ENCODE measurements at regions not wholly inside any gene's neighbourhood (a gene's known extent, or its start where the extent isn't known, plus 50 kb on each side); places are given as distances from the start of the nearest gene placed in this dataset.
"Not testable (repeated sequence)": the region's sequence is repeated elsewhere in the genome, so short reads cannot be mapped to it uniquely, and the experiment has no call there.

GRCh38 chr4:125651707-125652357 is 337.1 kb downstream of the FAT4 start:
- intact Hi-C loops (cut with micrococcal nuclease); DNase-seq; ATAC-seq: not testable (repeated sequence)

GRCh38 chr4:125658773-125659172 is 344.0 kb downstream of the FAT4 start:
- DNase-seq (no peak), ATAC-seq (no peak)
- intact Hi-C loops (cut with micrococcal nuclease): no loop called here

DNA sequence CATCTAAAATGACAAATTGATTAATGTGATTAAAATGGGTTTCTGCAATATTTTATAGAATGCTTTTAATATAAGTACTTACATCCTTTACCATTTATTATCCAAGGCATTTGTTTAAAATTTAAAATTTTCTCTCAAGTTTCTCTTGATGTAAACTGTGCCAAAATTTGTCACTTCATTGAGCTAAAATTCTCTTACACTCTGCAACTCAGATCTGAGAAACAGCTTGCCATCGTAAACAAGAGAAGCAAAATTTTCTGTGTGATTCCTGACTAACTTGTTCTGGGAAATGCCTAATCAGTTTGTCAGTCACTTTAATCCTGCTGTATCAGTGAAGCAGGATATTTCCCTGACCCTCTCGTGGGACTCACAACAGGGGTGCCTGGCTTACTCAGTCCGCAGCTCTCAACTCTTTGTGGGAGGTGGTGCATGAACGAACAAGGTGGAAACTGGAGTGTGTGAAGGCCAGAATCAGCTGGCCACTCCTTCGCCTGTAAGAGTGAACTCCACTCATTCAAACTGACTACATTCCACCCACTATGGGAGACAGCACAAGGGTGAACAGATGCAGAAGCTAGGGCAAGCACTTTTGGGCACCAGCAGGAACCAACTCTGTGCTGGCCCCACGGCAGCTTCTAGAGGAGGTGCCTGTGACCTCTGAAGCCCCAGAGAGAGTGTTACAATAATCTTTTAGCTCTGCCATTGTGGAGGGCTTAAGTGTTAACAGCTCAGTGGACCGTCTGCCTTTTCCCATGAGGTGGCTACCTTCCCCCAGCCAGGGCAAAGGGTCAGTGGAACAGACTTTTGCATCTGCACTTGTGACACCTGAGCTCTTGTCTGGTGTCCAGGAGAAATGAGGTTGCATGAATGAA is 349.4 kb downstream of the FAT4 start:
- intact Hi-C loops (cut with micrococcal nuclease): no loop called here
- ATAC-seq (no peak), DNase-seq (no peak)

GRCh38 chr4:125666635-125667034 is 351.9 kb downstream of the FAT4 start:
- intact Hi-C loops (cut with micrococcal nuclease): no loop called here
- ATAC-seq: no peak

DNA sequence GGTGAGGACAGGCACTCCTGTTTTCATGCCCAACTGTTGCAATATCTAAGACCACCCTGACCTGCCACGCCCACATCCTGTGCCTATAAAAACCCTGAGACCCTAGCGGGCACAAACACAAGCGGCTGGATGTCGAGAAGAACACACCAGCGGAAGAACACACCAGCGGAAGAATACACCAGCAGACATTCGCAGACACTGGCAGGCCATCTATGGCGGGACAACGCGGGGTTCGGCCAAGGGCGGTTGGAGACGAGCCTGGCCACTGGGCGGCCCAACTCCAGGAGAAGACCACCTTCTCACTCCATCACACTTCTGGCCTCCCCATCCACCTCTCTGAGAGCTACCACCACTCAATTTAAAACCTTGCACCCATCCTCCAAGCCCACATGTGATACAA is 361.4 kb downstream of the FAT4 start:
- intact Hi-C loops (cut with micrococcal nuclease): no loop called here
- ATAC-seq (no peak), DNase-seq (no peak)

More at GRCh38 chr4:125666635-125667034, 351.9 kb downstream of the FAT4 start:
- no peak for DNase-seq

DNA sequence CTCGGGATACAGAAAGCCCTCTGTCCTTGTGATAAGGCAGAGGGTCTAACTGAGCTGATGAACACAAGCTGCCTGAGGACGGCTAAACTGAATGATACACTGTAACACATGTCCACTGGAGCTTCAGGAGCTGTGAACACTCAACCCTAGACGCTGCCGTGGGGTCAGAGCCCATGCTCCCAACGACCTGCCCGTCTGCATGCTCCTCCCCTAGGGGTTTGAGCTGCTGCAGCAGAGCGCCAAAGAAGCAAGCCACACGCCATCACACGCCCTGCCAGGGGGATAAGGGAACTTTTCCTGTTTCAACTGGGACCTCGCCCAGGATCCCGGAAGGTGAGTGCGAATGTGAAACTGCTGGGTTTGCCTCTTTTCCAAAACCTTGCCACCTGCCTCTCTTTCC is 361.8 kb downstream of the FAT4 start:
- no peak for ATAC-seq
- no peak for DNase-seq
- intact Hi-C loops (cut with micrococcal nuclease): no loop called here

- intact Hi-C loops (cut with micrococcal nuclease): no loop called here
- no peak for DNase-seq
- no peak for ATAC-seq
Observed at GRCh38 chr4:125677665-125678307, 363.0 kb downstream of the FAT4 start.

- no peak for ATAC-seq
Observed at GRCh38 chr4:125679989-125680388, 365.2 kb downstream of the FAT4 start.

DNA sequence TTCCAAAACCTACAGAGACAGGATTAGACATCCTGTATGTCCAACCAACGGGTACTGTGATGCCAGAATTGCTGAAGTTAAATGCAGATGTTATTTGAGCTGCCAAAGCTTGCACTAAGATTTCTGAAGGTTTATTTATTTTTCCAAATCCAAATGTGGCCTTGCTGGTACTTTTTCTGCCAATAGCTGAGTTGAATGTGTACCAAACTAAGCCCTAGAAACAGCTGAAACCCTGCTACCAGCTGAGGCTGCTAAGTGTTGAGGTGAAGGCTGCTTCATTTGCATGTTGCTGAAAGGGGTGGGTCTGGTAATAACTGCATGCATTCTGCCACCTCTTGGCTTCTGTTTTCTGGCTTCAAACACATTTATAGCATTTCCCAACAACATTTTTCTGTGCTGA is 366.5 kb downstream of the FAT4 start:
- intact Hi-C loops (cut with micrococcal nuclease): no loop called here
- ATAC-seq: no peak

More at GRCh38 chr4:125679989-125680388, 365.2 kb downstream of the FAT4 start:
- intact Hi-C loops (cut with micrococcal nuclease): no loop called here
- no peak for DNase-seq

DNA sequence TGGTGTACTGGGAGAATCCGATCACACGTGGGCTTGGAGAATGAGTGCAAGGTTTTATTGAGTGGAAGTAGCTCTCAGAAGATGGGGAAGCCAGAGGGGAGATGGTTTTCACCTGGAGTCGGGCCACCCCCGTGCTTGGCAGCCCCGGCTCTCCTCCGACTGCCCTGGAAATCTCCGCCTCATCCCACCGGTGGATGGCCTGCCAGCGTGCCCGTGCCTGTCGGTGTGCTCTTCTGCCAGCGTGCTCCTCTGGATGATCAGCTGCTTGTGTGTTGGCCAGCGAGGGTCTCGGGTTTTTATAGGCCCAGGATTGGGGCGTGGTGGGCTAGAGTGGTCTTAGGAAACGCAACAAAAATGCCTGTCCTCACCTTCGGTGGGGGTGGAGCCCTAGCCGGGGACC is 368.0 kb downstream of the FAT4 start:
- no peak for DNase-seq
- intact Hi-C loops (cut with micrococcal nuclease): no loop called here
- no peak for ATAC-seq

More for the DNA sequence above, 366.5 kb downstream of the FAT4 start:
- DNase-seq: no peak

GRCh38 chr4:125688841-125689240 is 374.1 kb downstream of the FAT4 start:
- intact Hi-C loops (cut with micrococcal nuclease): no loop called here
- DNase-seq (no peak), ATAC-seq (no peak)

DNA sequence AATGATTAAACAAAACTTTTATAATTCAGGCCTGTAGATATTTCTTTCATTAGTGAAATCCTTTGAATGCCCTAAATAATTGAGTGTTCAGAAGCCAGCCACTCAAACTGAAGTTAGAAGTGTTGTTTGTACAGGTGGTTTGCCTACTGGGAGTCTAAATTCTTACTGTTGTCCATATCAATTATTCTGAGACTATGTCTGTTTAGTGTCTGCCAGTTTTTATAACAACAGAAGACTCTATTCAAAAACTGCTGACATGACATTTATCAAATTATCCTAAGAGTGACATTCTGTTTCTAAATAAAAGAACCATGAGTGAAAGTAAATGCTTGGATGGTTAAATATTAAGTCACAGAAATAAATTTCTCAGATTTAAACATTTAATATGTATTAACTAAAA is 375.1 kb downstream of the FAT4 start:
- DNase-seq: no peak
- no peak for ATAC-seq
- intact Hi-C loops (cut with micrococcal nuclease): no loop called here

GRCh38 chr4:125693228-125693627 is 378.5 kb downstream of the FAT4 start:
- DNase-seq (no peak), ATAC-seq (no peak)
- intact Hi-C loops (cut with micrococcal nuclease): no loop called here

- intact Hi-C loops (cut with micrococcal nuclease): no loop called here
- DNase-seq: no peak
- no peak for ATAC-seq
Observed at GRCh38 chr4:125702406-125702805, 387.7 kb downstream of the FAT4 start.

- ATAC-seq (no peak), DNase-seq (no peak)
- intact Hi-C loops (cut with micrococcal nuclease): no loop called here
Observed at GRCh38 chr4:125703443-125703842, 388.7 kb downstream of the FAT4 start.

DNA sequence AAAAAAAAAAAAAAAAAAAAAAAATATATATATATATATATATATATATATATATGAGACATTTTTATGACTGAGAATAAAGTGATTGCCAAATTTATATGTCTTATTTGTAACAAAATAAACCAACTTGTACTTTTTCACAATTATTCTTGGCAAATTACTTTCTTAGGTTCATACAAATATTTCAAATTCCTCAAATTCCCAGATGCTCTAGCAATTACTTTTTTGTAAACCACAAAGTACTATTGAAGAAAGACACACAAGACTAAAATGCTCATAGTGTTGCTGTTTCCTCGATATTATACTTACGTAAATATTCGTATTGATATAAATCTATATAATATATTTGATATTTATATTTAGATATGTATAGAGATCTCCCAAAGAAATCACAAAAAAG is 390.0 kb downstream of the FAT4 start:
- DNase-seq: no peak
- intact Hi-C loops (cut with micrococcal nuclease): no loop called here
- ATAC-seq: no peak

DNA sequence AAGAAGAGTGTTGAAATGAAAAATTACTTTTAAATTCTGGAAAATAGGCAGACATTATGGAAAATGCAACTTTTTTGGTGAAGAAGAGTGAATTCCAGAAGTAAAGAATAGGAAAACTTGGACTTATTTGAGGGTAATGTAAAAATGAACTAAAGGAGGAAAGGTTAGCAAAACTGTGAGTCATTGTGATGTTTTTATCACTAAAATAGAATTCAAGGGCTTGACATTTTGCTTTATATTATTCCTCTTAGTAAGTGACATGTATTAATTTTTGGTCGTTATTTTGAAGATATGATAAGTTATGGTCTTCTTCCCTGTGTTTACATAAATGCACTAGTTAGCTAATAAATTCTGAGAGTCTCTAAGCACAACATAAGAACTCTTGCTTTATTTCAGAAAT is 390.9 kb downstream of the FAT4 start:
- no peak for DNase-seq
- ATAC-seq: no peak
- intact Hi-C loops (cut with micrococcal nuclease): no loop called here

DNA sequence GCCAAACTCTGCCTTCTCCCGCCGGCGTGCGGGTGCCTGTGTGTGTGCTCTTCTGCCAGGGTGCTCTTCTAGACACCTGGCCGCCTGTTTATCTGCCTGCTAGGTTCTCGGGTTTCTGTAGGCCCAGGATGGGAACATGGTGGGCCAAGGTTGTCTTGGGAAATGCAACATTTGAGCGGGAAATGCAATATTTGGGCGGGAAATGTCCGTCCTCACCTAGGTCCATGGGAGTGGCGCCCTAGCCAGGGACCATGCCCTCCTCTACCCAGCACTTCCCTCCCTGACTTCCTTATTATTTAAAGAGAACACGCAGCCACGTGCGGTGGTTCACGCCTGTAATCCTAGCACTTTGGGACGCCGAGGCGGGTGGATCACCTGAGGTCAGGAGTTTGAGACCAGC is 392.6 kb downstream of the FAT4 start:
- no peak for DNase-seq
- intact Hi-C loops (cut with micrococcal nuclease): no loop called here
- no peak for ATAC-seq

- DNase-seq: no peak
- intact Hi-C loops (cut with micrococcal nuclease): no loop called here
Observed at GRCh38 chr4:125710766-125711165, 396.0 kb downstream of the FAT4 start.

DNA sequence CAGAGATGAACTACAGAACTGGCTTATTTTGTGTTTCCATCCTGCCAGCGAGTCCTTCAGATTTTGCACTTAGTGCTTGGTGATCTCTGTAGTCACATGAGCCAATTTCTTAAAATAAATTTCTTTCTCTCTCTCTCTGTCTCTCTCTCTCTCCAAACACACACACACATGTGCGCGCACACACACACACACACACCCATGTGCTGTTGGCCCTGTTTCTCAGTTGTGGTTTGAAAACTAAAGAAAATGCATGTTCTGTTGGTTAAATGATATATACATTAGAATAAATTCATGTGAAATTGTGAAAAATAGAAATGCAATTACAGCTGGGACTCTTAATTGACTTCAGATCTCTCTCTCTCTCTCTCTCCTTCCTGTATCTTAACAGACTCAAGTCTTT is 399.3 kb downstream of the FAT4 start:
- intact Hi-C loops (cut with micrococcal nuclease): no loop called here
- no peak for ATAC-seq
- no peak for DNase-seq

More at GRCh38 chr4:125710766-125711165, 396.0 kb downstream of the FAT4 start:
- no peak for ATAC-seq
